Choroid plexus epithelial cell (primary cell): ENCODE measurements at regions not wholly inside any gene's neighbourhood (a gene's known extent, or its start where the extent isn't known, plus 50 kb on each side); places are given as distances from the start of the nearest gene placed in this dataset.

Experiments used
- DNase-seq: peaks from one replicate; pipeline ENCODE4 v3.0.0-alpha.2; 2010; ENCODE audit warnings: low read depth
- H3K4me3 ChIP-seq: 2 replicates; pipeline ENCODE4 v1.5.1; 2011; ENCODE audit warnings: low read depth, mild to moderate bottlenecking, control low read depth, low read length, moderate library complexity
- CTCF ChIP-seq: conservative IDR thresholded peaks from 2 replicates; pipeline ENCODE4 v1.5.1; 2011; ENCODE audit warnings: low read depth, mild to moderate bottlenecking, control low read depth, inconsistent platforms, low read length, moderate library complexity

- TF ChIP-seq CTCF: no peak
- DNase-seq: peak; percentile 55
- H3K4me3 ChIP-seq: no peak overlapping the region
Observed at GRCh38 chr2:226184940-226185615, 614.5 kb downstream of the IRS1 start.

- TF ChIP-seq CTCF: no peak
- DNase-seq: no peak
- H3K4me3 ChIP-seq: no peak overlapping the region
Observed at GRCh38 chr2:226184540-226184939, 615.1 kb downstream of the IRS1 start.

- TF ChIP-seq CTCF: no peak
- no peak overlapping the region for H3K4me3 ChIP-seq
- no peak for DNase-seq
Observed at GRCh38 chr2:226183550-226183949, 616.1 kb downstream of the IRS1 start.

GRCh38 chr2:226183033-226183432, 616.6 kb downstream of the IRS1 start:
- no peak for DNase-seq
- no peak overlapping the region for H3K4me3 ChIP-seq
- no peak for TF ChIP-seq CTCF

GRCh38 chr2:226181909-226182308, 617.7 kb downstream of the IRS1 start:
- no peak for DNase-seq

GRCh38 chr2:226180281-226180884, 619.2 kb downstream of the IRS1 start:
- DNase-seq: no peak
- H3K4me3 ChIP-seq: no peak overlapping the region
- TF ChIP-seq CTCF: no peak

More at GRCh38 chr2:226181909-226182308, 617.7 kb downstream of the IRS1 start:
- no peak overlapping the region for H3K4me3 ChIP-seq
- no peak for TF ChIP-seq CTCF

- H3K4me3 ChIP-seq: no peak overlapping the region
- no peak for DNase-seq
- no peak for TF ChIP-seq CTCF
Observed at GRCh38 chr2:226179010-226179409, 620.6 kb downstream of the IRS1 start.
